ENCODE measurements at regions not wholly inside any gene's neighbourhood (a gene's known extent, or its start where the extent isn't known, plus 50 kb on each side); places are given as distances from the start of the nearest gene placed in this dataset.

- TF ChIP-seq CTCF (IDR thresholded peaks at IDR 0.05) (no peak), POLR2A (IDR thresholded peaks at IDR 0.05) (no peak)
Observed at GRCh38 chr17:36827081-36827480, 110.2 kb upstream of the LHX1 start.

Measured in right lobe of liver (tissue), 4 donors.